ENCODE measurements at regions not wholly inside any gene's neighbourhood (a gene's known extent, or its start where the extent isn't known, plus 50 kb on each side); places are given as distances from the start of the nearest gene placed in this dataset.

DNA sequence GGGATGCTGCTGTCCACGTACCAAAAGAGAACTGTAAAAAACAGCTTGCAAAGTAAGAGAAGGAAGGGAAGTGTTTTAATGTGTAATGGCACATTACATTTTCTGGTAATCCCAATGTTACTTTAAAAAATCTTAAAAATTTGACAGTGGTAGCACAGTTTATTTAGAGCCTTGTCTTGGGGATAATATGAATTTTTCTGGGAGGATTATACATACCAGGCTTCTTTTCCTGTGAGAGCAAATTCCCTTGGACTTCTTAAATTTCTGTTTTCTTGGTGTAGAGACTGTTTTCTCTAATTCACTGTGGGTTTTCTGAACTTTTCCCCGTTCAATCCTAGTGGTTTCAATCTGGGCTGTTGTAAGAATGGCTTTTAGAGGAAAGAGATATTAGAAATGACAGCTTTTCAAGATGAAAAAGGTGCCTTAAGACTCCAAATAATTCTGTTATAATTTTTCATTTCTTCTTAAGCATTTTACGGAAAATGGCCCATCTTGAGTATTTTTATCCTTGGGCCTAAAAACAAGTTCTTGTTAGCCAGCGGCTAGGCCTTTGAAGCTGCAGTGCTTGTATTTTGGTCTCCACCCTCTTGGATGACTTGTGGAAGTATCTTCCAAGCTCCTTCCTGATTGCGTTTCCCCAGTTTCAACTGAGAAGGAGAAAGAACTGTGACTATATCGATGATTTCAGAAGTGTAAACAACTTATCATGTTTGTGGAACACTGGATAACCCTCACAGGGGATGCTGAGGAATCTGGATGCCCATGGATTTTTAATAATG, 70.0 kb downstream of the LEPR start:
- in situ Hi-C loops (cut with MboI; ENCODE audit: low sequenced_read_pairs), result no loop called here
- dilution Hi-C loops (cut with HindIII; ENCODE audit: low sequenced_read_pairs, unreplicated experiment), result no loop called here
- Histone ChIP-seq H3K14ac (replicated peaks; ENCODE audit: low read depth, low read length) (no peak overlapping the region), H3K4me3 (ENCODE audit: insufficient read depth, low read depth, low read length) (no peak overlapping the region), H3K9me1 (ENCODE audit: insufficient read depth, low read length) (no peaks in the 10 kb centered on the region), H3K9me3 (ENCODE audit: control insufficient read depth, insufficient read depth, low read length) (no peaks in the 10 kb centered on the region), H3K9ac (ENCODE audit: low read depth, low read length) (no peak overlapping the region), H2AK5ac (ENCODE audit: low read depth, low read length) (no peak overlapping the region), H2BK15ac (ENCODE audit: low read depth, low read length) (no peak overlapping the region), H3K4ac (ENCODE audit: low read depth, low read length) (no peak overlapping the region), H4K5ac (ENCODE audit: low read depth, low read length) (no peak overlapping the region), H2AFZ (replicated peaks; ENCODE audit: low read length, poor library complexity) (no peak overlapping the region), H3K56ac (ENCODE audit: extremely low read depth, insufficient read depth, low read length) (no peak overlapping the region), H4K8ac (ENCODE audit: low read depth in 2 of 2, low read length in 2 of 2) (no peak overlapping the region), H3K18ac (ENCODE audit: low read depth, low read length) (no peak overlapping the region), H3K79me1 (ENCODE audit: low read depth in 1 of 2, low read length in 2 of 2) (no peaks in the 10 kb centered on the region), H4K20me1 (ENCODE audit: insufficient read depth, low read length) (no peaks in the 10 kb centered on the region), H3K27me3 (ENCODE audit: control insufficient read depth, insufficient read depth, low read length) (no peaks in the 10 kb centered on the region), H3K23ac (ENCODE audit: low read depth, low read length) (no peak overlapping the region), H3K4me1 (ENCODE audit: control insufficient read depth, insufficient read depth, low read length) (no peaks in the 10 kb centered on the region), H4K91ac (ENCODE audit: insufficient read depth, low read depth, low read length) (no peak overlapping the region), H2BK120ac (ENCODE audit: low read depth, low read length) (no peak overlapping the region), H3K27ac (ENCODE audit: insufficient read depth, low read length) (no peak overlapping the region), H2AK9ac (replicated peaks; ENCODE audit: low read depth, low read length, poor library complexity) (no peak overlapping the region), H3K36me3 (ENCODE audit: control insufficient read depth, insufficient read depth, low read length) (no peaks in the 10 kb centered on the region), H2BK20ac (ENCODE audit: low read depth, low read length) (no peak overlapping the region), H3K4me2 (ENCODE audit: low read depth, low read length) (no peak overlapping the region), H2BK5ac (ENCODE audit: low read depth, low read length, poor library complexity, severe bottlenecking) (no peak overlapping the region)
- CTCF ChIA-PET, result no interaction called here
- ATAC-seq (ENCODE audit: low read depth) (peak; percentile 40; the same call in 1 of the 2 replicates), DNase-seq (no peak)
- intact Hi-C loops (cut with micrococcal nuclease), result no loop called here
- no peak for TF ChIP-seq RFX5 (IDR thresholded peaks at IDR 0.05; ENCODE audit: low read depth, low read length)
- no peak for TF ChIP-seq BHLHE40 (IDR thresholded peaks at IDR 0.05; ENCODE audit: low read depth, low read length)
- no peak for TF ChIP-seq CHD1 (IDR thresholded peaks at IDR 0.05; ENCODE audit: low read depth, low read length)
- TF ChIP-seq NFE2L2 (IDR thresholded peaks at IDR 0.05; ENCODE audit: low read depth, low read length), result no peak
- TF ChIP-seq RCOR1 (IDR thresholded peaks at IDR 0.05; ENCODE audit: insufficient replicate concordance, low read length), result no peak
- TF ChIP-seq, protein P1, sequence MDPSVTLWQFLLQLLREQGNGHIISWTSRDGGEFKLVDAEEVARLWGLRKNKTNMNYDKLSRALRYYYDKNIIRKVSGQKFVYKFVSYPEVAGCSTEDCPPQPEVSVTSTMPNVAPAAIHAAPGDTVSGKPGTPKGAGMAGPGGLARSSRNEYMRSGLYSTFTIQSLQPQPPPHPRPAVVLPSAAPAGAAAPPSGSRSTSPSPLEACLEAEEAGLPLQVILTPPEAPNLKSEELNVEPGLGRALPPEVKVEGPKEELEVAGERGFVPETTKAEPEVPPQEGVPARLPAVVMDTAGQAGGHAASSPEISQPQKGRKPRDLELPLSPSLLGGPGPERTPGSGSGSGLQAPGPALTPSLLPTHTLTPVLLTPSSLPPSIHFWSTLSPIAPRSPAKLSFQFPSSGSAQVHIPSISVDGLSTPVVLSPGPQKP (IDR thresholded peaks at IDR 0.05; ENCODE audit: borderline replicate concordance, low read depth, low read length), result no peak
- TF ChIP-seq MAZ (IDR thresholded peaks at IDR 0.05; ENCODE audit: borderline replicate concordance, low read depth, low read length), result no peak
- TF ChIP-seq RAD21 (IDR thresholded peaks at IDR 0.05; ENCODE audit: low read length), result no peak
- TF ChIP-seq CTCF (conservative IDR thresholded peaks at IDR 0.05; ENCODE audit: low read depth, low read length), result no peak
- no peak for TF ChIP-seq MXI1 (IDR thresholded peaks at IDR 0.05; ENCODE audit: borderline replicate concordance, low read depth, low read length)
- no peak for TF ChIP-seq POLR2A (IDR thresholded peaks at IDR 0.05; ENCODE audit: low read depth, low read length)
- no peak for TF ChIP-seq SMC3 (IDR thresholded peaks at IDR 0.05; ENCODE audit: low read depth, low read length)
- 100% methylated on average over 2 of the region's 6 CpGs; no CpG with 5 or more reads in 1 of the 2 experiments for WGBS, 2 experiments (ENCODE audit: extremely low coverage in 2 of 2, insufficient read length in 1 of 2)
- POLR2A ChIA-PET (ENCODE audit: unreplicated experiment), result no interaction called here
- no TSS peak for BruUV-seq (replicated peaks)
